Stimulated activated CD4-positive, alpha-beta T cell treated with anti-CD3 and anti-CD28 coated beads, Interleukin-1b, Interleukin-23, amount 100 ng/mL, for 48 hours (primary cell): ENCODE measurements at regions not wholly inside any gene's neighbourhood (a gene's known extent, or its start where the extent isn't known, plus 50 kb on each side); places are given as distances from the start of the nearest gene placed in this dataset.
A peak's percentile ranks its signal among the peaks of the same experiment; 100 is the strongest.
"Not testable (repeated sequence)": the region's sequence is repeated elsewhere in the genome, so short reads cannot be mapped to it uniquely, and the experiment has no call there.

Experiments
- DNase-seq: peaks from one replicate; pipeline ENCODE4 v3.0.0-alpha.2; 2020

DNA sequence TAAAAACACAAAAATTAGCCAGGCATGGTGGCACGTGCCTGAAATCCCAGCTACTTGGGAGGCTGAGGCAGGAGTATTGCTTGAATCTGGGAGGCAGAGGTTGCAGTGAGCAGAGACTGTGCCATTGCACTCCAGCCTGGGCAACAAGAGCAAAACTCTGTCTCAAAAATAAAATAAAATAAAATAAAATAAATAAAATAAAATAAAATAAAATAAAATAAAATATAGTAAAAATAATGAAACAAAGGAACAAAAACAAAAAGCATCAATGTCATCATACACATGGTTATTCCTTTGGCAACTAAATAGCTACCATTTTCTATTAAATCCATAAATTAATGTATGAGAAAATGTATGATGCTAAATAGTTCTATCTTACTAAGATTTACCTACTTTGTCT lies 1123.9 kb downstream of the MRPL39 start:
- DNase-seq, result not testable (repeated sequence)

GRCh38 chr21:24470852-24471251 lies 1136.4 kb downstream of the MRPL39 start:
- DNase-seq, result no peak

DNA sequence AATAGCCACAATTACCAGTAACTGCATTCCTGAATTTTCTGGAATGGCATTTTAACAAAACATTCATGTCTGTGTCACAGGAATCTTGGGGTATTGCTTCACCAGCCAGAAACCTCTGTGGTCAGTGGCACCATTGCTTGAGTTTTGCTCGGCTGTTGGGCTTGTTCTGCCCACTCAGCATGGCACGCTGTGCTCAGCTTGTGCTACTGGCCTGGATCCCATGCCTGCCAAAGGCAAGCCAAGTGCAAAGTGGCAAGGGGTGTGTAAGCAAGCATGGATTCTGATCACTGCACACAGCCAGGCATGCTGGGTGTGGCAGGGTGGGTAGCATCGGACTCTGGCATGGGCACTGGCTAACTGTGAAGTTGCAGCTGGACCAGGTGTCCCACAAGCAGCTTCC lies 1150.9 kb downstream of the MRPL39 start:
- DNase-seq, result no peak

DNA sequence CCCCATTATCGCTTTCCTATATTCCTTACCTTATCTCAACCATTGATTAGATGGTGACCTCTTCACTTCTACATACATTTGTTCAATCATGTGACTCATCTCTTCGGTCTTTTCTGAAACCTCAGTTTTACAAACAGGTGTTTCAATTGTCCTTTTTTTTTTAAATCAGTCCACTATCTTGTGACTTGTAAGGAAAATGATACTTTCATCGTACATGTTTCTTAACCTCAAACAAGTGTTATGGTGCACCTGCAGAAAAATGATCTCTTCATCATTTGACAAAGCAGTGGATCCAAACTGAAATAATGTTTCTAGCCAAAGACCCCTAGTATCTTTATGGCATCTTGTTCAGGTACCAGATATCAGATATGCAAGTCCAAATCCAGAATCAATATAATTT lies 1157.2 kb downstream of the MRPL39 start:
- DNase-seq, result no peak

DNA sequence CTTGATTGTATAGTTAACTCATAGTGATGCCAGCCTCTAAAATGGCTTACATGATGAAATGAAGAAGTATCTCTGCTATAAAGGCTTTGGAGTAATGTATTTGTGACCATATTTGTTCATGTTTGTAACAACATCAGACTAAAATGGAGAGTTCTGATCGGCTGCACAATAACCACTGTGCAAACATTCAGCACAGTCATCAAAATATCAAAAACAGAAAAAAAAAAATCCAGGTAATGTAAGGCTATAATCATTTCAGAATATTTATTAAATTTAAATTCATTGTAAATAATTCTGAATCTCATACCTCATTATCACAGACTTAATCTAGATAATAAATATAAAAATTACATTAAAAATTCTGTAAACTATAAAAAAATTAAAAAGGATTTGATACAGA lies 1161.8 kb downstream of the MRPL39 start:
- DNase-seq, result no peak

- no peak for DNase-seq
These were observed 1162.5 kb downstream of the MRPL39 start for GRCh38 chr21:24444736-24445135.

DNA sequence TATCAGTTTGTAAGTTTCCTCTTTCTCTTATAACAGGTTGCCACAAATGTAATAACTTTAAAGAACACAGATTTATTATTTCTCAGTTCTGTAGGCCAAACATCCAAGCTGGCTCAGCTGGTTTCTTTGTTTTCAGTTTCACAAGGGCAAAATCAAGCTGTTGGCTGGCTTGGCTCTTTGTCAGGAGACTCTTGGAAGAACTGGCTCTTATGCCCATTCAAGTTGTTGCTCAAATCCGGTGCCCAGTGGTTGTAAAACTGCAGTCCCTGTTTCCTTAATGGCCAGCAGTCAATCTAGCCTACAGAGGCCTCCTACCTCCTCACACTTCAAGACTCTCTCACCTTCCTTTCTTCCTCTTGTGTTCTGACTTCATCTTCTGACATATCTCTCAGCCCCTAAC lies 1171.0 kb downstream of the MRPL39 start:
- DNase-seq, result no peak

DNA sequence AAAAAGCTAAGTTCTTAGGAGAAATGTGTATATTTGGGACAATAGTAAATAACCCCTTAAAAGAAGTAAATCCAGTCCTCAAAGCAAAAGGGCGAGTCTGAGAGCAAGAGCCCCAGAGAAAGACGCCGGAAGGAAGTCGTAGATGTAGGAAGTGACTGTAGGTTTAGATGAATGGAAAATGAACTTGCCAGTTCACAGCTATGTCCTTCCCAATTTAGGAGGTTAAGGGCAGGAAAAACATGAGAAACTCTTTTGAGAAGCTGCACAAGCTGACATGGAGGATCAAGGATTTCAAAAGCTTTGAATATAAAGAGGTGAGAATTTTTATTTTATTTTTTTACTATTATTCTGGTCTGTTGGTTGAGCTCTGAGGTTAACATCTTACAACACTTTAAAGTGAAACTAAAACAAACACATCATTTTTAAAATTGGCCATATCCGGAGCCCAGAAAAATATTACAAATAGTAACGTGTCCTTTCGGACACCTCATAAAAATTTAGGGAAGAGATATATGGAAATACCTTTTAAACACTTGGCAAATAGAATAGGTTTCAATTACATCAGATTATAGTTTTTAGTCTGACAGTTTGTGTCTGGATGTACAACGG lies 1178.6 kb downstream of the MRPL39 start:
- peak; percentile 10 for DNase-seq

DNA sequence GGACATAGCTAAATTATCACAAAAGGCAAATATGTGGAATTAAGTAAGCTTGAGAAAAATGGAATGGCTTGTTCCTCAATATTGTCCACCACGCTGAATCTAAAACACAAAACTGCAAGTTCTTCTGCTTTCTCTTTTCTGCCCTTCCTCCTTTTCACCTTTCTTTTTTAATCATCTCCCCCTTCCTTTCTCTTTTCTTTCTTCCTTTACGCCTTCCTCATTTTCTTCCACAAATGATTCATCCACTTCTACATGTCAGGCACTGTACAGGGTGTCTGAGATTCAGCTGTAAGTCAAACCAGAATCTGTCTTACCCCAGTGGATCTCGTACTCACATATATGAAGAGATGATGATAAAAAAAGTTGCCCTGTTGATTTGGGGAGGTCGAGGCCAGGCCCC lies 1182.5 kb downstream of the MRPL39 start:
- no peak for DNase-seq

DNA sequence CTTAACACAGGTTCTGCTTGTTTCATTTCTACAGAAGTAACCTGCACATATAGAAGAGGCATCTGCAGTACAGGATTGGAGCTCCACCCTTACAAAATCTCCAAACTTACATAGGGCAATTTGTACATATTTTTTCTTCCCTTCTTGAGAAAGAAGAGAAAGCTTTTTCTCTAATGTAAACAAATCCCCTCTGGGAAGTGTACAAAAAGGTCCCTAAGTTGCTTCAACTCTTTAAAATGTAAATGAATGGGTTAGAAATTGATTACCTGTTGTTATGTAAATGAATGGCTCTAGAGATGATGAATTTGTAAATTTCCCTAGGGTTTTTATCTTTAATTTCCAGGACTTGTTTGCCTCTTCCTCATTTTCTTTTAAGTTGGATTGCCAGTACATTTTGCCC lies 1183.7 kb downstream of the MRPL39 start:
- DNase-seq, result no peak

DNA sequence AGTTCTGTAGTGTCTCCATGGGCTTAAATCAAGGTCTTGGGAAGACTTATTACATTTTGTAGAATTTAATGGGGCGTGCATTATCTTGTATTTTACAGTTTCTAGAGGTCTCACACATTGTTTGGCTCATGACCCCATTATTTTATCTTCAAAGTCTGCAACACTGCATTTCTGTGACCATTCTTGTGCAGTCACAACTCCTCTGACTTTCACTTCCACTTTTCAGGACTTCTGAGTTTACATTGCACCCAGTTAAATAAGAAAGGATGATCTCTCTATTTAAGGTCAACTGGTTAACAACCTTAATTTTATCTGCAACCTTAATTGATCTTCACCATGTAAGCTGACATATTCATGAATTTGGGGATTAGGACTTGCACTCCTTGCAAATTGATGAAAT lies 1186.6 kb downstream of the MRPL39 start:
- DNase-seq, result no peak

DNA sequence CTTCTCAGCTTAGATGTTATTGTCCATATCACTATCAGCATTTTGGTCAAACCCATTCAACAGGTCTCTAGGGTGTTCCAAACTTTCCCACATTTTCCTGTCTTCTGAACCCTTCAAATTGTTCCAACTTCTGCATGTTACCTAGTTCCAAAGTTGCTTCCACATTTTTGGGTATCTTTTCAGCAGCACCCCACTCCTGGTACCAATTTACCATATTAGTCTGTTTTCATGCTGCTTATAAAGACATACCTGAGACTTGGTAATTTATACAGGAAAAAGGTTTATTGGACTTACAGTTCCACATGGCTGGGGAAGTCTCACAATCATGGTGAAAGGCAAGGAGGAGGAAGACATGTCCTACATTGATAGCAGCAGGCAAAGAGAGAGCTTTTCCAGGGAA lies 1187.6 kb downstream of the MRPL39 start:
- not testable (repeated sequence) for DNase-seq

GRCh38 chr21:24418671-24419070 lies 1188.6 kb downstream of the MRPL39 start:
- no peak for DNase-seq

GRCh38 chr21:24411429-24411828 lies 1195.9 kb downstream of the MRPL39 start:
- no peak for DNase-seq

GRCh38 chr21:24403221-24403620 lies 1204.1 kb downstream of the MRPL39 start:
- DNase-seq, result no peak

- DNase-seq, result no peak
These were observed 1211.9 kb downstream of the MRPL39 start for GRCh38 chr21:24395320-24395923.

GRCh38 chr21:24375201-24375600 lies 1232.1 kb downstream of the MRPL39 start:
- DNase-seq, result peak; percentile 18

- no peak for DNase-seq
These were observed 1234.8 kb downstream of the MRPL39 start for GRCh38 chr21:24372506-24372905.

- DNase-seq, result no peak
These were observed 1237.5 kb downstream of the MRPL39 start for GRCh38 chr21:24369746-24370145.

DNA sequence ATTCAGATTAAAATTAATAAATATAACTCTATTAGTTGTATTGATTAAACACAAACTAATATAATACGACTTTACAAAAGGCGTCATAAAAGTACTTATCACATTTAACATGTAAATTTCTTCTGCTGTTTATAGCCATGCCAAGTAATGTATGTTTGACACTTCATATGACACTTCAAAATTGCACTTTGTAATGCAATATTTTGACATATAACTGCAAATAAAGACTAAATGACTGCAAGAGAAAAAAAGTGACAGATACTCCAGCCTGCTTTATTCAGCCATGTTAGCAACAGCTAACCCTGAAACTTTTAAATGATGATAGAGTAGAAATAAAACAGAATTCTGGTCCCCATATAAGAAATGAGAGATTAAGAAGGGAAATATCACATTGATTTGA lies 1238.0 kb downstream of the MRPL39 start:
- no peak for DNase-seq

DNA sequence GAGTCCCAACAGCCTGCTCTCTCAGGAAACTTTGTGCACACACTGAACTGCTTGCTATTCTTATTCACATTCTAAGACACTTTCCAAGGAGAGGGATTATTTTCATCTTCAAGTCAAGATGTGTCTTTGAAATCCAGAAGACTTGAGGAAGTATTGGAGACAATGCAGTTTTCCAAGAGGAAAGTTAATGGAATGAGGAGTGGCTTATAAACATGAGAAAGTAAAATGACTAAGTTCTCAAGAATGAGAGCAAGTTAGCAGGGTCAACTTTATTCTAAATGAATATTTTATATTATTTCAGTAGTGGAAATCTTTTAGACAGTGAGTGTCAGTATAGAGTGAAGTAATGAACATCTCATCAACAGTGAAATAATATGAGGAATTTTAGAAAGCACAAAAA lies 1239.3 kb downstream of the MRPL39 start:
- no peak for DNase-seq

DNA sequence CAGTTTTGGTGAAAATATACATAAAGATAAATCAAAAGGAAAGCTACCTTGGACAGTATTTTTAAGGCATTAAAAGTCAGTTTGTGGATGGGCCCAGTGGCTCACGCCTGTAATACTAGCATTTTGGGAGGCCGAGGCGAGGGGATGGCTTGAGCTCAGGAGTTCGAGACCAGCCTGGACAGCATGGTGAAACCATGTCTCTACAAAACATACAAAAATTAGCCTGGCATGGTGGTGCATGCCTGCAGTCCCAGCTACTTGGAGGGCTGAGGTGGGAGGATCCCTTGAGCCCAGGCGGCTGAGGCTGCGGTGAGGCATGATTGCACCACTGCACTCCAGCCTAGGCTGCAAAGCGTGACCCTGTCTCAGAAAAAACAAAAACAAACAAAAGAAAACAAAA lies 1253.8 kb downstream of the MRPL39 start:
- no peak for DNase-seq

DNA sequence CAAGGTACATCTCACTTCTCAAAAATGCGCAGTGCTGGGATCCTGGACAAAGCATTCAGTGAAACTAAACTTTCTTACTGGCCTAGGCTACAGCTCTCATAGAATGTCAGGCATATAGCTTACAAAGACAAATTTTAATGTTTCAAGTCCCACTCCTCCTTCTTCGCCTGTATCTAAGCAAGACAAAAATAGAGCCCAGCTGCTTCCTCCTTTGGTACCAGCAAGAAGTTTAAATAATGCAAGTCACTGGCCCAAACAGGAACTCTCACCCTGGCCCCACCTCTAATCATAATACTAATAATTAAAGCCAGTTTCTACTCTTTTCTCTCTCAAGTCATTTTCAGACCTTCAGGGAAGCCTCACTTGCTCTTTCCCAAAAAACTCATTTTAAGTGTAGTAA lies 1267.9 kb downstream of the MRPL39 start:
- DNase-seq, result no peak

GRCh38 chr21:24336491-24336890 lies 1270.8 kb downstream of the MRPL39 start:
- DNase-seq, result no peak

- DNase-seq, result no peak
These were observed 1283.7 kb downstream of the MRPL39 start for GRCh38 chr21:24323536-24323935.
